KMS-11 (cell line): ENCODE measurements at regions not wholly inside any gene's neighbourhood (a gene's known extent, or its start where the extent isn't known, plus 50 kb on each side); places are given as distances from the start of the nearest gene placed in this dataset.

ENCODE experiments used
- H2AFZ ChIP-seq: fragments of 200-600 bp; sonication (generic); 2 replicates; pipeline ENCODE4 v1.6.1; 2016; ENCODE audit warnings: antibody characterized with exemption, mixed run types, low read depth
- H3K27ac ChIP-seq: fragments of 200-600 bp; sonication (generic); 2 replicates; pipeline ENCODE4 v1.6.1; 2016; ENCODE audit warnings: mild to moderate bottlenecking, mixed run types
- H3K27me3 ChIP-seq: fragments of 200-600 bp; sonication (generic); 2 replicates; pipeline ENCODE4 v1.6.1; 2017; ENCODE audit warnings: mild to moderate bottlenecking, low read depth, mixed run types, moderate library complexity; ENCODE audit not compliant: insufficient read depth
- H3K36me3 ChIP-seq: fragments of 200-600 bp; sonication (generic); 2 replicates; pipeline ENCODE4 v1.6.1; 2017; ENCODE audit warnings: mild to moderate bottlenecking, mixed run types; ENCODE audit not compliant: insufficient read depth
- H3K4me1 ChIP-seq: fragments of 200-600 bp; sonication (generic); 2 replicates; pipeline ENCODE4 v1.6.1; 2016; ENCODE audit warnings: mild to moderate bottlenecking, low read depth, mixed run types; ENCODE audit not compliant: poor library complexity, severe bottlenecking
- H3K4me2 ChIP-seq: fragments of 200-600 bp; sonication (generic); 2 replicates; pipeline ENCODE4 v1.7.0; 2016; ENCODE audit warnings: mild to moderate bottlenecking, mixed run types
- H3K4me3 ChIP-seq: fragments of 200-600 bp; sonication (generic); IDR thresholded peaks from 2 replicates; pipeline ENCODE4 v1.6.1; 2017; ENCODE audit warnings: low read depth, low read length, mixed read lengths; ENCODE audit not compliant: insufficient read depth
- H3K79me2 ChIP-seq: fragments of 200-600 bp; sonication (generic); 2 replicates; pipeline ENCODE4 v1.6.1; 2016; ENCODE audit warnings: low read depth, mixed run types; ENCODE audit not compliant: insufficient read depth
- H3K9ac ChIP-seq: fragments of 200-600 bp; sonication (generic); 2 replicates; pipeline ENCODE4 v1.6.1; 2016; ENCODE audit warnings: mild to moderate bottlenecking, mixed run types
- H4K20me1 ChIP-seq: fragments of 200-600 bp; sonication (generic); 2 replicates; pipeline ENCODE4 v1.6.1; 2016; ENCODE audit warnings: mild to moderate bottlenecking, mixed run types; ENCODE audit not compliant: insufficient read depth
- CTCF ChIP-seq: fragments of 200-600 bp; sonication (generic); conservative IDR thresholded peaks from 2 replicates; pipeline ENCODE4 v1.6.1; 2017; ENCODE audit warnings: low read depth, mild to moderate bottlenecking, antibody characterized with exemption, low read length, moderate library complexity, mixed read lengths

- H3K36me3 ChIP-seq: no peaks in the 10 kb centered on the region
- no peak overlapping the region for H3K27ac ChIP-seq
- H2AFZ ChIP-seq: no peak overlapping the region
- H4K20me1 ChIP-seq: no peaks in the 10 kb centered on the region
- H3K27me3 ChIP-seq: no peaks in the 10 kb centered on the region
- TF ChIP-seq CTCF: no peak
- H3K79me2 ChIP-seq: no peaks in the 10 kb centered on the region
- H3K9ac ChIP-seq: no peak overlapping the region
- no peaks in the 10 kb centered on the region for H3K4me1 ChIP-seq
- H3K4me3 ChIP-seq: no peak overlapping the region
- no peak overlapping the region for H3K4me2 ChIP-seq
Measured at GRCh38 chr4:30972542-30972941, 252.4 kb downstream of the PCDH7 start.

GRCh38 chr4:30973993-30974392 lies 253.8 kb downstream of the PCDH7 start:
- Histone ChIP-seq H3K27me3 (no peaks in the 10 kb centered on the region), H2AFZ (no peak overlapping the region), H3K36me3 (no peaks in the 10 kb centered on the region), H3K79me2 (no peaks in the 10 kb centered on the region), H4K20me1 (no peaks in the 10 kb centered on the region), H3K4me3 (no peak overlapping the region), H3K4me2 (no peak overlapping the region), H3K4me1 (no peaks in the 10 kb centered on the region), H3K9ac (no peak overlapping the region), H3K27ac (no peak overlapping the region)
- TF ChIP-seq CTCF: no peak

- no peak for TF ChIP-seq CTCF
- no peaks in the 10 kb centered on the region for H4K20me1 ChIP-seq
Measured at GRCh38 chr4:30979402-30979801, 259.2 kb downstream of the PCDH7 start.

GRCh38 chr4:30989508-30989907 lies 269.3 kb downstream of the PCDH7 start:
- Histone ChIP-seq H3K4me1 (no peaks in the 10 kb centered on the region), H3K27me3 (no peaks in the 10 kb centered on the region), H3K9ac (no peak overlapping the region), H3K79me2 (no peaks in the 10 kb centered on the region), H3K4me3 (no peak overlapping the region), H4K20me1 (no peaks in the 10 kb centered on the region), H2AFZ (no peak overlapping the region), H3K36me3 (no peaks in the 10 kb centered on the region), H3K27ac (no peak overlapping the region), H3K4me2 (no peak overlapping the region)
- no peak for TF ChIP-seq CTCF

More at GRCh38 chr4:30979402-30979801, 259.2 kb downstream of the PCDH7 start:
- H2AFZ ChIP-seq: no peak overlapping the region
- H3K4me3 ChIP-seq: no peak overlapping the region
- no peak overlapping the region for H3K9ac ChIP-seq
- H3K36me3 ChIP-seq: no peaks in the 10 kb centered on the region
- H3K79me2 ChIP-seq: no peaks in the 10 kb centered on the region
- H3K27me3 ChIP-seq: no peaks in the 10 kb centered on the region
- no peaks in the 10 kb centered on the region for H3K4me1 ChIP-seq
- H3K27ac ChIP-seq: no peak overlapping the region
- no peak overlapping the region for H3K4me2 ChIP-seq
